H9 (cell line): ENCODE measurements at regions not wholly inside any gene's neighbourhood (a gene's known extent, or its start where the extent isn't known, plus 50 kb on each side); places are given as distances from the start of the nearest gene placed in this dataset.

Source experiments
- DNase-seq: peaks from one replicate; pipeline ENCODE4 v3.0.0-alpha.2; 2017
- H2AFZ ChIP-seq: one replicate; pipeline ENCODE4 v1.6.1; 2013; ENCODE audit warnings: mild to moderate bottlenecking, low read length, control low read depth, moderate library complexity
- H2AK5ac ChIP-seq: 2 replicates; pipeline ENCODE4 v1.6.1; 2013; ENCODE audit warnings: low read length, control low read depth, mixed read lengths; ENCODE audit not compliant: insufficient read length
- H2BK120ac ChIP-seq: one replicate; pipeline ENCODE4 v1.6.1; 2013; ENCODE audit warnings: low read depth, mild to moderate bottlenecking, low read length, control low read depth, inconsistent platforms; ENCODE audit not compliant: poor library complexity, severe bottlenecking
- H2BK12ac ChIP-seq: 2 replicates; pipeline ENCODE4 v1.6.1; 2013; ENCODE audit warnings: low read length, control low read depth, mixed read lengths, low read depth; ENCODE audit not compliant: insufficient read length
- H2BK15ac ChIP-seq: 2 replicates; pipeline ENCODE4 v1.6.1; 2013; ENCODE audit warnings: low read depth, low read length, control low read depth
- H2BK20ac ChIP-seq: one replicate; pipeline ENCODE4 v1.6.1; 2013; ENCODE audit warnings: low read depth, mild to moderate bottlenecking, low read length, control low read depth, inconsistent platforms; ENCODE audit not compliant: poor library complexity, severe bottlenecking
- H2BK5ac ChIP-seq: 2 replicates; pipeline ENCODE4 v1.6.1; 2013; ENCODE audit warnings: low read length, control low read depth, mixed read lengths; ENCODE audit not compliant: insufficient read length
- H3K14ac ChIP-seq: 2 replicates; pipeline ENCODE4 v1.6.1; 2013; ENCODE audit warnings: low read length, control low read depth; ENCODE audit not compliant: insufficient read depth
- H3K18ac ChIP-seq: 2 replicates; pipeline ENCODE4 v1.6.1; 2013; ENCODE audit warnings: low read depth, mild to moderate bottlenecking, mixed read lengths, low read length, control low read depth; ENCODE audit not compliant: insufficient read length
- H3K23ac ChIP-seq: 2 replicates; pipeline ENCODE4 v1.6.1; 2013; ENCODE audit warnings: low read length, control low read depth, mixed read lengths, low read depth; ENCODE audit not compliant: insufficient read length
- H3K23me2 ChIP-seq: 2 replicates; pipeline ENCODE4 v1.6.1; 2013; ENCODE audit warnings: low read depth, mild to moderate bottlenecking, mixed read lengths, low read length, control low read depth; ENCODE audit not compliant: insufficient read length, poor library complexity, severe bottlenecking
- H3K27ac ChIP-seq: 2 replicates; pipeline ENCODE4 v1.5.1; 2013; ENCODE audit warnings: low read length, control low read depth, mixed read lengths, low read depth; ENCODE audit not compliant: insufficient read length
- H3K27me3 ChIP-seq: 2 replicates; pipeline ENCODE4 v1.6.1; 2013; ENCODE audit warnings: low read length, control low read depth, inconsistent platforms; ENCODE audit not compliant: insufficient read depth
- H3K4ac ChIP-seq: 2 replicates; pipeline ENCODE4 v1.6.1; 2013; ENCODE audit warnings: low read depth, mild to moderate bottlenecking, control low read depth, inconsistent platforms, low read length, moderate library complexity
- H3K4me1 ChIP-seq: 2 replicates; pipeline ENCODE4 v1.6.1; 2013; ENCODE audit warnings: low read length, control low read depth, inconsistent platforms; ENCODE audit not compliant: insufficient read depth
- H3K4me2 ChIP-seq: 2 replicates; pipeline ENCODE4 v1.6.1; 2013; ENCODE audit warnings: low read length, control low read depth, mixed read lengths; ENCODE audit not compliant: insufficient read length, insufficient read depth
- H3K56ac ChIP-seq: 2 replicates; pipeline ENCODE4 v1.6.1; 2013; ENCODE audit warnings: low read depth, mild to moderate bottlenecking, mixed read lengths, low read length, control low read depth; ENCODE audit not compliant: insufficient read length
- H3K79me1 ChIP-seq: 2 replicates; pipeline ENCODE4 v1.6.1; 2013; ENCODE audit warnings: low read depth, mild to moderate bottlenecking, moderate library complexity, low read length, control low read depth, inconsistent platforms; ENCODE audit not compliant: insufficient read depth, poor library complexity, severe bottlenecking
- H3K79me2 ChIP-seq: 2 replicates; pipeline ENCODE4 v1.6.1; 2013; ENCODE audit warnings: low read length, control low read depth, inconsistent platforms; ENCODE audit not compliant: insufficient read depth
- H3K9ac ChIP-seq: 2 replicates; pipeline ENCODE4 v1.6.1; 2013; ENCODE audit warnings: low read length, control low read depth, mixed read lengths; ENCODE audit not compliant: insufficient read length; ENCODE audit errors: extremely low read depth
- H3K9me3 ChIP-seq: one replicate; pipeline ENCODE4 v1.6.1; 2013; ENCODE audit warnings: low read depth, low read length, inconsistent platforms; ENCODE audit not compliant: control insufficient read depth
- H3T11ph ChIP-seq: one replicate; pipeline ENCODE4 v1.6.1; 2013; ENCODE audit warnings: mild to moderate bottlenecking, low read length, control low read depth, inconsistent platforms
- H4K20me1 ChIP-seq: one replicate; pipeline ENCODE4 v1.6.1; 2013; ENCODE audit not compliant: control insufficient read depth, insufficient read length, insufficient read depth
- H4K5ac ChIP-seq: 2 replicates; pipeline ENCODE4 v1.6.1; 2013; ENCODE audit warnings: low read depth, mild to moderate bottlenecking, mixed read lengths, low read length, control low read depth; ENCODE audit not compliant: insufficient read length
- H4K8ac ChIP-seq: replicated peaks from 2 replicates; pipeline ENCODE4 v1.6.1; 2013; ENCODE audit warnings: low read length, control low read depth, mixed read lengths, low read depth; ENCODE audit not compliant: insufficient read length
- H4K91ac ChIP-seq: 2 replicates; pipeline ENCODE4 v1.6.1; 2013; ENCODE audit warnings: low read depth, mild to moderate bottlenecking, moderate library complexity, mixed read lengths, low read length, control low read depth; ENCODE audit not compliant: insufficient read length
- H3K27ac Mint-ChIP-seq, 3 experiments: 2 replicates in 2 of 3; 3 replicates in 1 of 3; pipeline ENCODE4 v1.8.0; 2020 to 2021; ENCODE audit warnings: mixed read lengths in 3 of 3, mild to moderate bottlenecking in 1 of 3, moderate library complexity in 1 of 3
- H3K27me3 Mint-ChIP-seq: 2 replicates; pipeline ENCODE4 v1.8.0; 2021; ENCODE audit warnings: low read depth, mild to moderate bottlenecking, moderate library complexity, mixed read lengths
- H3K36me3 Mint-ChIP-seq, 3 experiments: 2 replicates in 2 of 3; 3 replicates in 1 of 3; pipeline ENCODE4 v1.8.0; 2020 to 2021; ENCODE audit warnings: low read depth in 3 of 3, mixed read lengths in 3 of 3; ENCODE audit not compliant: insufficient read depth in 1 of 3
- H3K4me1 Mint-ChIP-seq, 2 experiments: 2 replicates each; pipeline ENCODE4 v1.8.0; 2020; ENCODE audit warnings: mixed read lengths in 2 of 2
- H3K4me3 Mint-ChIP-seq, 2 experiments: 2 replicates in 1 of 2; 3 replicates in 1 of 2; pipeline ENCODE4 v1.8.0; 2020 to 2021; ENCODE audit warnings: mild to moderate bottlenecking in 2 of 2, mixed read lengths in 2 of 2, moderate library complexity in 1 of 2
- H3K9me3 Mint-ChIP-seq, 2 experiments: 2 replicates in 1 of 2; 3 replicates in 1 of 2; pipeline ENCODE4 v1.8.0; 2020; ENCODE audit warnings: mild to moderate bottlenecking in 2 of 2, mixed read lengths in 2 of 2, moderate library complexity in 1 of 2
- CTCF ChIP-seq: fragments of 200-600 bp; sonication (generic); conservative IDR thresholded peaks from 3 replicates; pipeline ENCODE4 v1.8.0; 2021; ENCODE audit warnings: antibody characterized with exemption, mild to moderate bottlenecking
- WGBS: extraction: QIAGEN DNeasy Blood & Tissue Kit; methylation state at CpG from one replicate; pipeline ENCODE4 v1.1.7; 2013; ENCODE audit warnings: missing lambda C conversion rate, low lambda C conversion rate, mixed read lengths; ENCODE audit not compliant: insufficient read length; ENCODE audit errors: extremely low coverage; 5-methylcytosine and 5-hydroxymethylcytosine counted together

- H3K4me1 ChIP-seq, result peaks cover 2% of the 10 kb centered on the region; the same call in 1 of the 2 replicates
- H2BK12ac ChIP-seq, result no peak overlapping the region
- no peak for TF ChIP-seq CTCF
- no peak overlapping the region for H3K4me3 Mint-ChIP-seq
- H3K4me2 ChIP-seq, result no peak overlapping the region
- H3K9me3 ChIP-seq, result no peaks in the 10 kb centered on the region
- no peak overlapping the region for H3K27ac Mint-ChIP-seq
- no peaks in the 10 kb centered on the region for H4K20me1 ChIP-seq
- no peaks in the 10 kb centered on the region for H3K23me2 ChIP-seq
- H4K91ac ChIP-seq, result no peak overlapping the region
- peaks cover 9 to 16% of the 10 kb centered on the region in 2 experiments; a peak in 3 of 4 replicates for H3K4me1 Mint-ChIP-seq
- H3K14ac ChIP-seq, result no peak overlapping the region
- no peaks in the 10 kb centered on the region; a peak in 2 of 5 replicates for H3K9me3 Mint-ChIP-seq
- no peak overlapping the region for H2AK5ac ChIP-seq
- no peaks in the 10 kb centered on the region for H3K27me3 ChIP-seq
- H3K23ac ChIP-seq, result no peak overlapping the region
- no peak overlapping the region for H2BK120ac ChIP-seq
- H3K79me2 ChIP-seq, result no peaks in the 10 kb centered on the region
- H3K36me3 Mint-ChIP-seq, result no peaks in the 10 kb centered on the region; a peak in 2 of 7 replicates
- peaks cover 43% of the 10 kb centered on the region for H3K27me3 Mint-ChIP-seq
- H3K79me1 ChIP-seq, result no peaks in the 10 kb centered on the region
- no peak overlapping the region for H2AFZ ChIP-seq
- H3K9ac ChIP-seq, result no peak overlapping the region
- peak; percentile 10 for DNase-seq
- H3K18ac ChIP-seq, result no peak overlapping the region
- H3K56ac ChIP-seq, result no peak overlapping the region
- no peak overlapping the region for H3K27ac ChIP-seq
- no peak overlapping the region for H3K4ac ChIP-seq
- H3T11ph ChIP-seq, result no peak overlapping the region
- H4K8ac ChIP-seq, result no peak overlapping the region
- no peak overlapping the region for H4K5ac ChIP-seq
- no peak overlapping the region for H2BK15ac ChIP-seq
- H2BK5ac ChIP-seq, result no peak overlapping the region
- H2BK20ac ChIP-seq, result no peak overlapping the region
- WGBS, result no CpG with 5 or more reads among the region's 10 CpGs
Measured at GRCh38 chr13:111922086-111922485, 144.9 kb upstream of the SOX1 start.
